NCI-H524 (cell line): ENCODE measurements at regions not wholly inside any gene's neighbourhood (a gene's known extent, or its start where the extent isn't known, plus 50 kb on each side); places are given as distances from the start of the nearest gene placed in this dataset.
"Not testable (repeated sequence)": the region's sequence is repeated elsewhere in the genome, so short reads cannot be mapped to it uniquely, and the experiment has no call there.

Experiments used
- DNase-seq, 2 experiments: peaks; one replicate each; lab custom pipeline; 2025; lab: John Stamatoyannopoulos, UW

GRCh38 chr2:150669492-150669891 is 182.0 kb upstream of the RND3 start:
- no peak for DNase-seq

- DNase-seq = not testable (repeated sequence)
Observed at GRCh38 chr2:150667039-150667438, 179.6 kb upstream of the RND3 start.

GRCh38 chr2:150663143-150663542 is 175.7 kb upstream of the RND3 start:
- DNase-seq = no peak

- DNase-seq = no peak
Observed at GRCh38 chr2:150656002-150656401, 168.5 kb upstream of the RND3 start.

GRCh38 chr2:150653351-150653750 is 165.9 kb upstream of the RND3 start:
- DNase-seq = no peak

GRCh38 chr2:150647943-150648342 is 160.5 kb upstream of the RND3 start:
- DNase-seq = no peak

- DNase-seq = no peak
Observed at GRCh38 chr2:150646746-150647145, 159.3 kb upstream of the RND3 start.

GRCh38 chr2:150644298-150645067 is 157.0 kb upstream of the RND3 start:
- no peak for DNase-seq

- peak; percentile 2 to 52 for DNase-seq
Observed at GRCh38 chr2:150643114-150643725, 155.8 kb upstream of the RND3 start.

- no peak for DNase-seq
Observed at GRCh38 chr2:150640039-150640438, 152.6 kb upstream of the RND3 start.

GRCh38 chr2:150639383-150639782 is 151.9 kb upstream of the RND3 start:
- DNase-seq = no peak

GRCh38 chr2:150631236-150631821 is 143.9 kb upstream of the RND3 start:
- no peak for DNase-seq

- DNase-seq = no peak
Observed at GRCh38 chr2:150630587-150631235, 143.2 kb upstream of the RND3 start.

GRCh38 chr2:150627526-150627925 is 140.1 kb upstream of the RND3 start:
- no peak for DNase-seq

GRCh38 chr2:150626934-150627411 is 139.5 kb upstream of the RND3 start:
- DNase-seq = no peak

- DNase-seq = no peak
Observed at GRCh38 chr2:150625741-150626140, 138.3 kb upstream of the RND3 start.

- DNase-seq = no peak
Observed at GRCh38 chr2:150625303-150625702, 137.8 kb upstream of the RND3 start.

- no peak for DNase-seq
Observed at GRCh38 chr2:150624001-150624401, 136.5 kb upstream of the RND3 start.

GRCh38 chr2:150621526-150622213 is 134.2 kb upstream of the RND3 start:
- DNase-seq = no peak

- DNase-seq = no peak
Observed at GRCh38 chr2:150620855-150621254, 133.4 kb upstream of the RND3 start.

- no peak for DNase-seq
Observed at GRCh38 chr2:150620416-150620815, 132.9 kb upstream of the RND3 start.
